MM.1S (cell line): ENCODE measurements at regions not wholly inside any gene's neighbourhood (a gene's known extent, or its start where the extent isn't known, plus 50 kb on each side); places are given as distances from the start of the nearest gene placed in this dataset.

ENCODE experiments used
- DNase-seq: peaks from one replicate; pipeline ENCODE4 v3.0.0-alpha.2; 2015
- H2AFZ ChIP-seq: fragments of 300-600 bp; sonication (generic); 2 replicates; pipeline ENCODE4 v1.6.0; 2016; ENCODE audit warnings: antibody characterized with exemption, low read length
- H3F3A ChIP-seq: fragments of 300-600 bp; sonication (generic); 2 replicates; pipeline ENCODE4 v1.6.1; 2016; ENCODE audit warnings: mild to moderate bottlenecking, antibody characterized with exemption, low read length, moderate library complexity, mixed read lengths; ENCODE audit not compliant: insufficient read depth
- H3K27ac ChIP-seq: fragments of 300-600 bp; sonication (generic); 2 replicates; pipeline ENCODE4 v1.5.1; 2016; ENCODE audit warnings: mild to moderate bottlenecking, low read length
- H3K27me3 ChIP-seq: fragments of 300-600 bp; sonication (generic); replicated peaks from 2 replicates; pipeline ENCODE4 v1.6.0; 2016; ENCODE audit warnings: low read length; ENCODE audit not compliant: insufficient read depth
- H3K36me3 ChIP-seq: fragments of 300-600 bp; sonication (generic); replicated peaks from 2 replicates; pipeline ENCODE4 v1.6.1; 2016; ENCODE audit warnings: mild to moderate bottlenecking, low read length, mixed read lengths; ENCODE audit not compliant: insufficient read depth
- H3K4me1 ChIP-seq: fragments of 300-600 bp; sonication (generic); 2 replicates; pipeline ENCODE4 v1.6.1; 2016; ENCODE audit warnings: low read length, mixed read lengths
- H3K4me2 ChIP-seq: fragments of 300-600 bp; sonication (generic); 2 replicates; pipeline ENCODE4 v1.6.0; 2016; ENCODE audit warnings: low read depth, low read length
- H3K4me3 ChIP-seq: fragments of 300-600 bp; sonication (generic); 2 replicates; pipeline ENCODE4 v1.5.1; 2016; ENCODE audit warnings: low read length, mixed read lengths
- H3K79me2 ChIP-seq: fragments of 300-600 bp; sonication (generic); 2 replicates; pipeline ENCODE4 v1.6.1; 2016; ENCODE audit warnings: mixed run types, low read length, mixed read lengths
- H3K9ac ChIP-seq: fragments of 300-600 bp; sonication (generic); 2 replicates; pipeline ENCODE4 v1.6.1; 2016; ENCODE audit warnings: low read length, mixed read lengths
- H3K9me2 ChIP-seq: fragments of 300-600 bp; sonication (generic); replicated peaks from 2 replicates; pipeline ENCODE4 v1.6.1; 2016; ENCODE audit warnings: mild to moderate bottlenecking, low read length, mixed read lengths; ENCODE audit not compliant: insufficient read depth
- H3K9me3 ChIP-seq: fragments of 300-600 bp; sonication (generic); replicated peaks from 2 replicates; pipeline ENCODE4 v1.6.1; 2016; ENCODE audit warnings: mild to moderate bottlenecking, low read length, mixed read lengths; ENCODE audit not compliant: insufficient read depth
- H4K20me1 ChIP-seq: fragments of 300-600 bp; sonication (generic); 2 replicates; pipeline ENCODE4 v1.6.1; 2016; ENCODE audit warnings: mild to moderate bottlenecking, low read length, moderate library complexity, mixed read lengths; ENCODE audit not compliant: insufficient read depth
- EZH2 ChIP-seq: fragments of 300-600 bp; sonication (generic); optimal IDR thresholded peaks from 2 replicates; pipeline ENCODE3; 2017; ENCODE audit warnings: low read depth, mild to moderate bottlenecking, antibody characterized with exemption, low read length, mixed read lengths
- EZH2phosphoT487 ChIP-seq: fragments of 300-600 bp; sonication (generic); IDR thresholded peaks from 2 replicates; pipeline ENCODE4 v1.6.1; 2018; ENCODE audit warnings: antibody characterized with exemption, low read length
- TF ChIP-seq, protein P1 (sequence below): fragments of 300-600 bp; sonication (generic); IDR thresholded peaks from 2 replicates; pipeline ENCODE4 v1.5.1; 2016; ENCODE audit warnings: antibody characterized with exemption, low read length, mixed read lengths

DNA sequence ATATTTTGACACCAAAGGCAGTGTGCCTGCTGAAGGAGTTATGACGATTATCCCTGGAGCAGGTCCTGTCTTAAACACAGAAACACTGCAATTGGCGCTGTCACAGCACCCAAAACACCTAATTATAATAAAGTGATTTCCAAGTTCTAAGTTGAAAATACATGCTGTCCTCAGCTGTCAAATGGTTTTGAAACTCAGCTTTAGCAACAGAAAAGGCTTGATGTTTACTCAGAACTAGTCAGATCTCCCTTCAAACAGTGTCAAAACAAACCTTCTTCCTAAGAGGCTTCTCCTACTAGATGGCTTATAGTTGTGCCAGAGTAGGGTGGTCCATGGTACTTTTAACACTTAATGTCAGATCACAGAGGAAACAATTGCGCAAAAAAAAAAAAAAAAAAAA is 87.2 kb upstream of the IRX1 start:
- H3F3A ChIP-seq = no peaks in the 10 kb centered on the region
- no peaks in the 10 kb centered on the region for H4K20me1 ChIP-seq
- no peak overlapping the region for H3K27ac ChIP-seq
- no peak overlapping the region for H2AFZ ChIP-seq
- H3K9me2 ChIP-seq = no peaks in the 10 kb centered on the region
- no peaks in the 10 kb centered on the region for H3K4me1 ChIP-seq
- H3K9me3 ChIP-seq = no peaks in the 10 kb centered on the region
- TF ChIP-seq, protein P1, sequence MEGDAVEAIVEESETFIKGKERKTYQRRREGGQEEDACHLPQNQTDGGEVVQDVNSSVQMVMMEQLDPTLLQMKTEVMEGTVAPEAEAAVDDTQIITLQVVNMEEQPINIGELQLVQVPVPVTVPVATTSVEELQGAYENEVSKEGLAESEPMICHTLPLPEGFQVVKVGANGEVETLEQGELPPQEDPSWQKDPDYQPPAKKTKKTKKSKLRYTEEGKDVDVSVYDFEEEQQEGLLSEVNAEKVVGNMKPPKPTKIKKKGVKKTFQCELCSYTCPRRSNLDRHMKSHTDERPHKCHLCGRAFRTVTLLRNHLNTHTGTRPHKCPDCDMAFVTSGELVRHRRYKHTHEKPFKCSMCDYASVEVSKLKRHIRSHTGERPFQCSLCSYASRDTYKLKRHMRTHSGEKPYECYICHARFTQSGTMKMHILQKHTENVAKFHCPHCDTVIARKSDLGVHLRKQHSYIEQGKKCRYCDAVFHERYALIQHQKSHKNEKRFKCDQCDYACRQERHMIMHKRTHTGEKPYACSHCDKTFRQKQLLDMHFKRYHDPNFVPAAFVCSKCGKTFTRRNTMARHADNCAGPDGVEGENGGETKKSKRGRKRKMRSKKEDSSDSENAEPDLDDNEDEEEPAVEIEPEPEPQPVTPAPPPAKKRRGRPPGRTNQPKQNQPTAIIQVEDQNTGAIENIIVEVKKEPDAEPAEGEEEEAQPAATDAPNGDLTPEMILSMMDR = no peak
- TF ChIP-seq EZH2phosphoT487 (no peak), EZH2 (no peak)
- H3K27me3 ChIP-seq = no peaks in the 10 kb centered on the region
- no peaks in the 10 kb centered on the region for H3K36me3 ChIP-seq
- no peak overlapping the region for H3K4me2 ChIP-seq
- no peaks in the 10 kb centered on the region for H3K79me2 ChIP-seq
- H3K4me3 ChIP-seq = no peak overlapping the region
- H3K9ac ChIP-seq = no peak overlapping the region
- no peak for DNase-seq

DNA sequence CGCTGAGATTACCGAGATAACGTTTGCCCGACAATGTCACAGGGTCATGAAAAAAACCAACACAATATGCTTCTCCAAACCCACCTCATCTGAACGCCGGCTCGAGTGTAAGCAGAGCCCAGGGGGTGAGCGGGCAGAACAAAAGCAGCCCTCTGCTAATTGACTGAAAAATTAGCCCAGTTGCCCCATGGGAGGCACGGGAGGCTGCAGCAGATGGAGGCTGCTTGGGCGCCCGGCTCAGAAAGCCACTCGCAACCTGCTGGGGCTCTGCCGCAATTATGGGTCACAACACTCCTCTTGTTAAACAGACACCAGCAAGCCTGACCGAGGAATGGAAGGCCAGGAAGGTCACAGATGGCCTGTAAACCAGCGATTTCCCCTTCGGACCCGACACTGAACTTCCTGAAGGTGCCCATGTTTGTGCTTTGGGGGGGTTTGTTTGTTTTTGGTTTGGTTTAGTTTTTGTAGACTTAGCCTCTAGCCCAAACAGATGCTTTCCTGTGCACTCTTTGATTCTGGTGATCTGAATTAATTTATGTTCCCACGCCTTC is 104.6 kb upstream of the IRX1 start:
- H3K4me1 ChIP-seq = no peaks in the 10 kb centered on the region
- no peak for TF ChIP-seq EZH2phosphoT487
- no peak for TF ChIP-seq EZH2
- TF ChIP-seq, protein P1 = no peak
- H4K20me1 ChIP-seq = no peaks in the 10 kb centered on the region
- no peaks in the 10 kb centered on the region for H3K27me3 ChIP-seq
- DNase-seq = no peak
- H3K9me2 ChIP-seq = no peaks in the 10 kb centered on the region
- no peak overlapping the region for H3K4me2 ChIP-seq
- H3F3A ChIP-seq = no peaks in the 10 kb centered on the region
- H2AFZ ChIP-seq = no peak overlapping the region
- H3K9me3 ChIP-seq = no peaks in the 10 kb centered on the region
- H3K9ac ChIP-seq = no peak overlapping the region
- H3K79me2 ChIP-seq = no peaks in the 10 kb centered on the region
- H3K36me3 ChIP-seq = no peaks in the 10 kb centered on the region
- no peak overlapping the region for H3K27ac ChIP-seq
- H3K4me3 ChIP-seq = no peak overlapping the region

DNA sequence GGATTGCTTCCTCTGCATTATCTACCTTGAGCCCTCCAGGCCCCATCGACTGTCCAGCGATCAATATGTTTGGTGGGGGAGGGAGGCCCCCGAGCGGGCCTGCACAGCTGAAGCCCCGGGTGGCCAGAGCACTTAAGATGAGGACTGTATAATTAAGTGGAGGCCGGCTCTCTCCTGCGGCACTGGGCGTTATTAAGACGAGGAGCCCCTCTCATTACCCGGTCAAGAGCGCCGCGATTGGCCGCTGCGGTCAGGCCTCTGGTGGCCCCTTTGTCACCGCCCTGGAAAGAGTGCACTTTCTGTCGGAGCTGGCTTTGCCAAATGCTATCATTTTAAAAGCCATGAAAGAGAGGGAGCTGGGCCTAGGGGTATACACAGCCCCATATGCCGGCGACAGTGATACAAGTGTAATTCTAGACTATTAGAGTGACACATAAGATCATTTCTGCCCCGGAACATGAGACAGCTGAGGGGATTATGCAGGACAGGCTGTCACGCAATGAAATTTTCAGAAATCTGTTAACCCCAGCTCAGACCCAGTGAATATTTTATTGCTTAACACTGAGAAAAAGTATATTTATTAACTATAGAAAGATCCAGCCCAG is 106.3 kb upstream of the IRX1 start:
- Histone ChIP-seq H3F3A (no peaks in the 10 kb centered on the region), H3K9me3 (no peaks in the 10 kb centered on the region), H3K4me1 (no peaks in the 10 kb centered on the region), H3K4me3 (no peak overlapping the region), H3K9ac (no peak overlapping the region), H2AFZ (no peak overlapping the region), H3K27me3 (no peaks in the 10 kb centered on the region), H3K9me2 (no peaks in the 10 kb centered on the region), H3K36me3 (no peaks in the 10 kb centered on the region), H3K4me2 (no peak overlapping the region), H4K20me1 (no peaks in the 10 kb centered on the region), H3K79me2 (no peaks in the 10 kb centered on the region), H3K27ac (no peak overlapping the region)
- no peak for DNase-seq
- TF ChIP-seq EZH2phosphoT487 = no peak

DNA sequence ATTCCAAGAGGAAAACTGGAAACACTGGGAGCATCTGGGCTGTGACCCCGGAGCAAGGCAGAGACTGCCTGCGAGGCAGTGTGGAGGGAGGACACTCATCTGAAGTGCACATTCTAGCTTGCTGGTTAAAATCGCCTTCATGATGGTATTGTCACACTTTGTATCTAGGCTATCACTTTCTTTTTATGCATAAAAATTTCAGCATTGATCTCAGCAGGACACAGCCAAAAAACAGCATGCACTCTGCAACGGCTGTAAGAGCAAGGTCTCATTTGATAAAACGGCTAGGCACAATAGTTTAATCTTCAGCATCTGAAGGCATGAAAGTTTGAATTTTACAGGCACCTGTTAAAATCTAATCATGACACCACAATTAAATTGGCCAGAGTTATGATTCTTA is 110.8 kb upstream of the IRX1 start:
- no peak for DNase-seq
- Histone ChIP-seq H3F3A (no peaks in the 10 kb centered on the region), H3K9me2 (no peaks in the 10 kb centered on the region), H3K4me2 (no peak overlapping the region), H3K9me3 (no peaks in the 10 kb centered on the region), H3K27me3 (no peaks in the 10 kb centered on the region), H3K9ac (no peak overlapping the region), H3K27ac (no peak overlapping the region), H2AFZ (no peak overlapping the region), H3K4me1 (no peaks in the 10 kb centered on the region), H3K4me3 (no peak overlapping the region), H3K36me3 (no peaks in the 10 kb centered on the region), H3K79me2 (no peaks in the 10 kb centered on the region), H4K20me1 (no peaks in the 10 kb centered on the region)
- TF ChIP-seq EZH2 (no peak), EZH2phosphoT487 (no peak)
- TF ChIP-seq, protein P1 = no peak
